HG02571 (cell line): ENCODE measurements at regions not wholly inside any gene's neighbourhood (a gene's known extent, or its start where the extent isn't known, plus 50 kb on each side); places are given as distances from the start of the nearest gene placed in this dataset.
"Not testable (repeated sequence)": the region's sequence is repeated elsewhere in the genome, so short reads cannot be mapped to it uniquely, and the experiment has no call there.

Experiments
- ATAC-seq: cut with Tn5 transposase; IDR thresholded peaks from one replicate; pipeline ENCODE4 v1.9.1; 2021; ENCODE audit warnings: mild to moderate bottlenecking, moderate library complexity; ENCODE audit not compliant: unreplicated experiment

- ATAC-seq = no peak
Observed at GRCh38 chr5:96483878-96484277, 50.8 kb upstream of the PCSK1 start.

GRCh38 chr5:96487859-96488258, 54.8 kb upstream of the PCSK1 start:
- ATAC-seq = no peak

- no peak for ATAC-seq
Observed at GRCh38 chr5:96489532-96489931, 56.5 kb upstream of the PCSK1 start.

DNA sequence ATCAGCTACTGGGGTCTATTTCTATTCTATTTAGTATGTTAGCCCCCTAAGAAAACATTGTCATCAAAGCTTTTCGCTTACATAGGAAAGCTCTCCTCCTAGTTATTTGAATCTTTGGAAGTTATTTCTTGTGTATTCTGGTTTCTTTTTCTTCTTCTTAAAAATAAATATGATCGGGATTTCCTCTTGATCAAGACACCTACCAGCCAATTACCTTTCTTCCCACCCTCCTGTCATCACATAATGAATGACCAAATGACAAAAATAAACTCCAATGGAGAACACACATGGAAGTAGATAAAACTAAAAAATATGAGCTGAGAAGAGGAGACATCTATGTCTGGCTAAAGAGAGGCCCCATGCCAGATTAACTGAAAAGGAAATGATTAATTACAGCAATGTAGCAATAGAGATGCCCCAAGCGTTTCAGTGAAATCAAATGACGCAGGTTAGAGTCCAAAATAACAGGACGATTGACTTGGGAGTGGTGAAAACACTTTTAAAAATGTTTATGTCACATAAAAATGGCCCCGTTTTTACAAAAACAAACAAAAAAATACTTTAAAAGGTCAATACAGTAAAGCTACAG, 59.5 kb upstream of the PCSK1 start:
- no peak for ATAC-seq

- no peak for ATAC-seq
Observed at GRCh38 chr5:96493219-96493790, 60.3 kb upstream of the PCSK1 start.

- ATAC-seq = not testable (repeated sequence)
Observed at GRCh38 chr5:96495412-96495811, 62.4 kb upstream of the PCSK1 start.

DNA sequence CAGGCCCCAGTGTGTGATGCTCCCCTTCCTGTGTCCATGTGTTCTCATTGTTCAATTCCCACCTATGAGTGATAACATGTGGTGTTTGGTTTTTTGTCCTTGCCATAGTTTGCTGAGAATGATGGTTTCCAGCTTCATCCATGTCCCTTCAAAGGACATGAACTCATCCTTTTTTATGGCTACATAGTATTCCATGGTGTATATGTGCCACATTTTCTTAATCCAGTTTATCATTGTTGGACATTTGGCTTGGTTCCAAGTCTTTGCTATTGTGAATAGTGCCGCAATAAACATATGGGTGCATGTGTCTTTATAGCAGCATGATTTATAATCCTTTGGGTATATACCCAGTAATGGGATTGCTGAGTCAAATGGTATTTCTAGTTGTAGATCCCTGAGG, 64.0 kb upstream of the PCSK1 start:
- not testable (repeated sequence) for ATAC-seq

- no peak for ATAC-seq
Observed at GRCh38 chr5:96499753-96500345, 66.8 kb upstream of the PCSK1 start.

DNA sequence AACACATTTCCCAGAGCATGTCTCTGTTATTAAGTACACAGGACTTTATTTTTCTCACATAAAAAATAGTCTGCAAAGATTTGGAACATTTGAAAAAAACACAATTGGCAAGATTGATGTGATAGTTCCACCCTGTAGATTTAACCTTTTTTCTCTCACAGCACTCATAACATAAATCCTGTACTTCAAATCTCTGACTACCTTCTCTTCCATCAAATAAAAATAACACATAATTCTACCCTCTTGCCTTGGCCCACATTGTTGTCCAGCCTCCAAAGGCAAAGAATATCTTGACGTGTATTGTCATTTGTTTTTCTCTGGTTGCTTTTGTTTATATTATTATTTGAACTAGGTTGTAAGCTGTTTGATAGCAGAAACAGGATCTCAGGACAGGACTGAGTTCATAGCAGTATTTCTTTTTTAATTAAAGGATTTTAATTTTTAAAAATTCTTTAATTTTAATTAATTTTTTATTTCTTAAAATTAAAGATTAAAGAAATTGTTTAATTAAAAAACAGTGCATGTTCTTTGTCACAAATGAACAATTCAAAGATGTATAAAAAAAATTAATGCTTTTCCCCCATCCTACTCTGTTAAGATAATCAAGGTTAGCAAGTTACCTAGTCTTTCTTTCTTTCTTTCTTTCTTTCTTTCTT, 69.1 kb upstream of the PCSK1 start:
- no peak for ATAC-seq

DNA sequence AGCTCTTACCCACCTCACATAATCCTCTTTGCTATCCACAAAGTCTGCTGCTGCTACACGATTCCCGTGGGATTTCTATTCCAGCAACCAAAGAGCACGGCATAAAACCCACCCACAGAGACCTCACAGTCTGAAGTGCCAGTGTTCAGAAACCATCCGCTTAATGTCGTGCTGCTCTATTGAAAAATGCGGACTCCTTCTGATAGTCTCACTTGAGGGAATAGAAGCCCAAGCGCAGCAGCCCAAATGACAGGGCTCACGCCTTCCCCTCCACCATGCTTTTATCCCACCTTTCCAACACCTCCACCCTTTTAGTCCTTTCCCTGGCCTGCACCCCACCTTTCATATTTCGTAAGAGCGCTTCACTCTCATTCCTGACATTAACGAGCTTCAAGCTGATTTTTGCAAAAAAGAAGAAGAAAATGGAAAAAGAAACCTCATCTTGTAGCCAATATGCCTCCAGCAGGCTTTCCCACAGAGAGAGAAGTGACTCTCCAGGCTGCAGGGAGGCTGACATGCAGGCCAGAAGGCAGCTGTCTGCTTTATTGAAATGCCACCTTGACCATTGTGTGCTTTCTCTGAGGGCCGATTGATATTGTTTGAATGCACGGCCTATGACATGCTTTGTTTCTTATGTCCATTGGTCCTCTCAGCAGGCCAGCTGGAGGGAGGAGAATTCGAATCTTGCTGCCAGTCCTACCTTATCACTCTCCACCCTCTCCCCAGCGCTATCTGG, 70.6 kb upstream of the PCSK1 start:
- ATAC-seq = no peak

GRCh38 chr5:96506376-96506775, 73.3 kb upstream of the PCSK1 start:
- no peak for ATAC-seq

- ATAC-seq = no peak
Observed at GRCh38 chr5:96506866-96507527, 73.9 kb upstream of the PCSK1 start.

GRCh38 chr5:96509316-96509715, 76.3 kb upstream of the PCSK1 start:
- ATAC-seq = no peak

DNA sequence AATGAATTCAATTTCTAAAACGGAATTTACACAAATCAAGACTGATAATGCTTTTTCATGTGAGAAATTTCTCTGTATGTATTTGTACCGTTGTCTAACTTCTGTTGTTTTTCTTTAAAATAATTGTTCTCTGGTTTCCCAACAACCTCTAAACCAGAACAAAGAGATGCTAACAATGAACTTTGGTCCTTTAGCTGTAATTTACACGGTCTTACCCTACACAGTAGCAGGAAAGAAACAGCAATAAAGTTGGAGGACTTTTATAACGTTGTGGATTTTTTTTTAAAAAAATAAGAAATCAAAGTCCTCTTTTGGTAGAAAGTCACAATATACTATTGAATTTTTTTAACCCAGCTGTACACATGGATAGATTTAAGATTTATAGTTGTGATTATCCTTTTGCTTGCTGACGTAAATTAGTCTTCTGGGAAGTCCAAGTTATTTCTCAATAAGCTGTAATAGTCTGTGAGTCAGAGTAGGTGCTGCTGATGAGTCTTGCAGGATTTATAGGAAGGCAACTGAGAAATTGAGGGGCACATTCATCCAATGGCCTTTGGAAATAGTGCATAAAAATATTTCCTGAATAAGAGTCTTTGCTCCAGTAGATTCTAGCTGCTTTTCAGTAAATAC, 76.8 kb upstream of the PCSK1 start:
- ATAC-seq = no peak

DNA sequence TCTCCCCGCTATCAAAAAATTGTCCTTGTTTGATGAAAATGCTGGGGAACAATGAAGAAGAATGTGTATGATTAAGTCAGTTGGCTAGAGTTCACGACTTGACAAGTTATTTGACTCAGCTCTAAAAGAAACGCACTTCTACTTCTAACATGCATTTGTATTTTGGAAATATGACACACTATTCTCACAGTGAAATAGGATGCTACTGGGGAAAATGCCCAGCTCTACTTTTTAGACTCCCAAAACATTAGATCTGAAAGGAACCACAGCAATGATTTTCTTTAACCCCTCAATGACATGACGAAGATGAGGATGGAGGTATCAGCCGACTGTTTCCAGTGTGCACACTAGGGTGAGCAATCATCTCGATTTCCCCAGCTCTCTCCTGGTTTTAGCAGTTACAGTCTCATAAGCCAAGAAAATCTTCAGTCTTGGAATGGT, 83.6 kb upstream of the PCSK1 start:
- ATAC-seq = no peak

DNA sequence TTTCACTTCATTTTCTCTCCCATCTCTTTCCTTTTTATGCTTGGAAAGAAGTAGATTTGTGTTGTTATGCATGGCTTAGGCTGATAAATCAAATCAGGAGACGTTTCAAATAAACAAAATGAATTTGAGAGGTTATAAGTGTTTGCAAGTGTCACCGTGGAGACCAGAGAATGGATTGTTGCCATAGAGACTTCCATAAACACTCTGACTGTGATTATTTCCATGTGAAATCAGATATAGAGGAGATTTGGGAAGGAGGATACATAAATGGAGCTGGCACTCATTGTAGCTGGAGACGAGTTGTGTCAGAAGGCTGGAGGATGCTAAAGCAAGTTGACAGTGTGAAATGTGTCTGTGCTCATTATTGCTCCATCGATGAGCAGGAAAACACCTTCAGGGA, 84.2 kb upstream of the PCSK1 start:
- ATAC-seq = no peak

- no peak for ATAC-seq
Observed at GRCh38 chr5:96520345-96520744, 87.3 kb upstream of the PCSK1 start.

DNA sequence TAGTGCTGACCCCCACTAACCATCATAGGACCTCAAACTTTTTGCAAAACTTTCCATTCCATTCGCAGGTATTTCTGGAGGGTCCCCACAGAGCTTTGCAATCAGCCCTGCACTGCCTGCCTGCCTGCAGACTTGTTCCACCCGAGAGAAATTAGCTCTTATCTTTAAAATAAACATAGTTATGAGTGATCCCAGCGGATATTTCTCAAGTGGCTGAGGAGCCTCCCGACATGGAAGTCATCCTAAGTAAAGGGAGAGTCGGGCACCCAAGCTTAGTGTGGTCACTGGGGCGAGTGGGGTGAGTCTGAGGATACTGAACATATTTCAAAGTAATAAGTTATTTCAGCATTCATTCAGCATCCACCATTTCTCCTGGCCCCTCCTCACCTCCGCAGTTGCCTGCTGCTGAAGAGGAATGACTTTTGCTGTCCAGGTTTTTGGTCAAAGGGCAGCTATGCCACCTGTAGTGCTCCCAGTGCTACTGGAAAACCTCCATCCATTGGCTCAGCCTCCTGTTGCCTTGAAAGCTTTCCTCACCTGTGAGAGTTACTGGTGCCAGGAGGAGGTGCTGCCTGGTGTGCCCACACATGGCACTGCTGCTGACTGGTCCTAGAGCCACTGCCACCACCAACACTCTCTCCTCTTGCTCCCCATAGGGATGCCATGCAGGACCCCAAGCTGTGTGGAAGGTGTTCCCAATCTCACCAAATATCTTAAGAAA, 89.7 kb upstream of the PCSK1 start:
- ATAC-seq = no peak

- no peak for ATAC-seq
Observed at GRCh38 chr5:96527768-96528661, 95.0 kb upstream of the PCSK1 start.
